Heart right ventricle (tissue), 16 donors: ENCODE measurements at regions not wholly inside any gene's neighbourhood (a gene's known extent, or its start where the extent isn't known, plus 50 kb on each side); places are given as distances from the start of the nearest gene placed in this dataset.
A peak's percentile ranks its signal among the peaks of the same experiment; 100 is the strongest.

ENCODE experiments used
- ATAC-seq, 8 donors: fragments of 200-7000 bp; cut with Tn5 transposase; one replicate each; pipeline ENCODE4 v1.9.1; 2020; ENCODE audit warnings: mild to moderate bottlenecking in 8 of 8, moderate library complexity in 8 of 8, moderate number of reproducible peaks in 1 of 8
- DNase-seq, 2 donors: peaks; one replicate each; pipeline ENCODE4 v3.0.0-alpha.2; 2020
- H3K27ac ChIP-seq, 10 donors: fragments of 200-600 bp; sonication (generic) in 2 of 10; one replicate each; pipeline versions ENCODE4 v1.5.0 to v1.8.0; 2020 to 2022; ENCODE audit warnings: mild to moderate bottlenecking in 3 of 10
- H3K27me3 ChIP-seq, 7 donors: fragments of 200-600 bp; one replicate each; pipeline ENCODE4 v1.8.0; 2021 to 2022; ENCODE audit warnings: mild to moderate bottlenecking in 2 of 7
- H3K36me3 ChIP-seq, 9 donors: fragments of 200-600 bp; sonication (generic) in 1 of 9; one replicate each; pipeline versions ENCODE4 v1.5.0 to v1.8.0; 2020 to 2022; ENCODE audit warnings: mild to moderate bottlenecking in 2 of 9
- H3K4me1 ChIP-seq, 9 donors: fragments of 200-600 bp; sonication (generic) in 1 of 9; one replicate each; pipeline versions ENCODE4 v1.5.0 to v1.8.0; 2020 to 2022; ENCODE audit warnings: mild to moderate bottlenecking in 4 of 9
- H3K4me3 ChIP-seq, 10 donors: fragments of 200-600 bp; sonication (generic) in 2 of 10; one replicate each; pipeline versions ENCODE4 v1.5.0 to v1.8.0; 2020 to 2022; ENCODE audit warnings: mild to moderate bottlenecking in 7 of 10, moderate library complexity in 2 of 10
- H3K9me3 ChIP-seq, 11 donors: fragments of 200-600 bp in 10 of 11; sonication (generic) in 2 of 11; one replicate each; pipeline versions ENCODE4 v1.5.0 to v1.8.0; 2013 to 2022; ENCODE audit warnings: mild to moderate bottlenecking in 2 of 11, control low read depth in 1 of 11, moderate library complexity in 1 of 11
- WGBS, 2 donors: extraction: QIAGEN DNeasy Blood & Tissue Kit; methylation state at CpG; one replicate each; pipeline ENCODE4 v1.1.7; 2013; ENCODE audit warnings: inconsistent platforms in 1 of 2; 5-methylcytosine and 5-hydroxymethylcytosine counted together
- intact Hi-C, 10 donors: fragments of 100-400 bp; cut with DNase I; formaldehyde crosslinking; loops; one replicate each; pipeline versions ENCODE4 v1.11.1 to v1.14.2; 2022
- TF ChIP-seq, protein P1 (sequence below), 9 donors: fragments of 200-600 bp; sonication (generic) in 2 of 9; IDR thresholded peaks; one replicate each; pipeline versions ENCODE4 v1.5.0 to v1.8.0; 2021 to 2022; ENCODE audit warnings: antibody characterized with exemption in 9 of 9, mild to moderate bottlenecking in 5 of 9, moderate library complexity in 1 of 9
- donor health status: Arrhythmogenic right ventricular cardiomyopathy.
- donor health status: ischemic (EF 13 %, LVEDD 7.1; RV severe dilation, severe dysfunction).
- donor health status: healthy with polysubstance abuse.
- donor health status: DM: no; HTN: yes; CAD: no.
- donor health status: DM: no; HTN: no; CAD: no.
- donor health status: ischemic (EF 25% LVEDD 6.9; RV normal size, moderate dysfunction).
- donor health status: ischemic (EF 25% LVEDD 5.7; RV mildly dilated, moderate dysfunction).
- donor health status: healthy.
- donor health status: DM: yes; HTN: yes; CAD: no.
- donor health status: Ischemic cardiomyopathy.
- donor health status: ischemic (EF 35%, LVEDD 5.7; RV mildly dilated, moderate dysfunction).
- donor health status: nonischemic (EF 11% LVEDD 7.7; RV severe dilation, severe dysfunction).
- donor health status: DM: yes; HTN: yes; CAD: no.
- donor health status: PGD.
- donor health status: ischemic (EF 29% LVEDD 5.4; RV normal size, mild dysfunction).
- donor health status: nonischemic (EF 23%, LVEDD 6.1; RV moderate dilation, normal function).

DNA sequence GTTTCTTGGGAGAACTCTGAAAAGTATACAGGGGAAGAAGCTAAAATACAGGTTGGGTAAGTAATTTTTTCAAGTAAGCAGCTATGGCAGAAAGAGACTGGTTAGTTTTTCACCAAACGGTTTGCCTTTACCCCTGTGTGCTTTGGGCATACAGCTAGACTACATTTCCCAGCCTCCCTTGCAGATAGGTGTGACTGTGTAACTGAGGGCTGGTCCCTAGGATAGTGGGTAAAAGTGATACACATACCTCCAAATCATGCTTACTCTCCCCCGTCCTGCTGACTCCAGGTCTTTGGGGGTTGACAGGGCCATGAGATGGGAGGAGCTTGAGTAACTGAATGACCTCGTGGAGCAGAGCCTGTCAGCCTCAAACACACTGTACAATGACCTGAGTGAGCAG lies 208.6 kb upstream of the GDNF start:
- H3K4me3 ChIP-seq, result no peak overlapping the region
- no peak for DNase-seq
- TF ChIP-seq, protein P1, sequence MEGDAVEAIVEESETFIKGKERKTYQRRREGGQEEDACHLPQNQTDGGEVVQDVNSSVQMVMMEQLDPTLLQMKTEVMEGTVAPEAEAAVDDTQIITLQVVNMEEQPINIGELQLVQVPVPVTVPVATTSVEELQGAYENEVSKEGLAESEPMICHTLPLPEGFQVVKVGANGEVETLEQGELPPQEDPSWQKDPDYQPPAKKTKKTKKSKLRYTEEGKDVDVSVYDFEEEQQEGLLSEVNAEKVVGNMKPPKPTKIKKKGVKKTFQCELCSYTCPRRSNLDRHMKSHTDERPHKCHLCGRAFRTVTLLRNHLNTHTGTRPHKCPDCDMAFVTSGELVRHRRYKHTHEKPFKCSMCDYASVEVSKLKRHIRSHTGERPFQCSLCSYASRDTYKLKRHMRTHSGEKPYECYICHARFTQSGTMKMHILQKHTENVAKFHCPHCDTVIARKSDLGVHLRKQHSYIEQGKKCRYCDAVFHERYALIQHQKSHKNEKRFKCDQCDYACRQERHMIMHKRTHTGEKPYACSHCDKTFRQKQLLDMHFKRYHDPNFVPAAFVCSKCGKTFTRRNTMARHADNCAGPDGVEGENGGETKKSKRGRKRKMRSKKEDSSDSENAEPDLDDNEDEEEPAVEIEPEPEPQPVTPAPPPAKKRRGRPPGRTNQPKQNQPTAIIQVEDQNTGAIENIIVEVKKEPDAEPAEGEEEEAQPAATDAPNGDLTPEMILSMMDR (IDR thresholded peaks at IDR 0.05), result no peak
- no peak overlapping the region for H3K27ac ChIP-seq
- no peaks in the 10 kb centered on the region for H3K27me3 ChIP-seq
- no peaks in the 10 kb centered on the region for H3K36me3 ChIP-seq
- H3K4me1 ChIP-seq, result no peaks in the 10 kb centered on the region
- no peaks in the 10 kb centered on the region for H3K9me3 ChIP-seq
- no peak for ATAC-seq
- 64 to 71% methylated on average over 3 of the region's 3 CpGs for WGBS, 2 donors
- intact Hi-C loops, result no loop called here

DNA sequence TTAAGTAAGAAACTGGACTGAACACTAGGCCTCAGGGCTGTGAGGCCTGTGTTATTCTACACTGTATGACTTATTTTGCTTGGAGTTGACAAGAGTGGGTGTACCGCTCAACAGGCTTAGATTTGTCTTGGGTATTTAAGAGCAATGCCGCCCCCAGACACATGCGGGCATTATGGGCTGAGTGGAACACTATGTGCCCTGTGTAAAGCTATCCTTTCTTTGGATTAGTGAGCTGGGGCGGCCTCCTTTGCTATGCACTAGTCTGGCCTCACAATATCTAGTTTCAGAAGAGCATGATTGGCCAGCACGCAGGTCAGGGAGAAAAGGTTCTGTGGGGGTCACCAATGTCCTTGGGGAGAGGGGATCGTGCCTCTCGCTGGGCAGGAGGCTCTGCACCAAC lies 206.3 kb upstream of the GDNF start:
- TF ChIP-seq, protein P1 (IDR thresholded peaks at IDR 0.05), result no peak
- Histone ChIP-seq H3K9me3 (no peaks in the 10 kb centered on the region), H3K27ac (no peak overlapping the region), H3K4me1 (no peaks in the 10 kb centered on the region), H3K4me3 (no peak overlapping the region), H3K27me3 (no peaks in the 10 kb centered on the region), H3K36me3 (no peaks in the 10 kb centered on the region)
- ATAC-seq (no peak), DNase-seq (no peak)
- intact Hi-C loops, result no loop called here
- 93% methylated on average over 7 of the region's 7 CpGs for WGBS, 2 donors

DNA sequence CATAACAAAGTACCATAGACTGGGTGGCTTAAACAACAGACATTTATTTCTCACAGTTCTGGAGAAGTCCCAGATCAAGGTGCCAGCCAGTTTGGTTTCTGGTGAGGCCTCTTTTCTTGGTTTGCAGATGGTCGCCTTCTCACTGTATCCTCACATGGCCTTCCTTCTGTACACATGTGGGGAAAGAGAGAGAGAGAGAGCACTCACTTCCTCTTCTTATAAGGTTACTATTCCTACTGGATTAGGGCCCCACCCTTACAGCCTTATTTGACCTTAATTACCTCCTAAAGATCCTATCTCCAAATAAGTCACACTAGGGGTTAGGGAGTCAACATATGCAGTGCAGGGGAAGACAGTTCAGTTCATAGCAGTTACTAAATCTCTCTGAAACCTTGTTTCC lies 205.6 kb upstream of the GDNF start:
- Histone ChIP-seq H3K27me3 (no peaks in the 10 kb centered on the region), H3K36me3 (no peaks in the 10 kb centered on the region), H3K27ac (no peak overlapping the region), H3K4me3 (no peak overlapping the region), H3K9me3 (no peaks in the 10 kb centered on the region), H3K4me1 (no peaks in the 10 kb centered on the region)
- intact Hi-C loops, result no loop called here
- ATAC-seq (no peak), DNase-seq (no peak)
- TF ChIP-seq, protein P1 (IDR thresholded peaks at IDR 0.05), result no peak
- 81 to 83% methylated on average over 1 of the region's 1 CpG for WGBS, 2 donors

DNA sequence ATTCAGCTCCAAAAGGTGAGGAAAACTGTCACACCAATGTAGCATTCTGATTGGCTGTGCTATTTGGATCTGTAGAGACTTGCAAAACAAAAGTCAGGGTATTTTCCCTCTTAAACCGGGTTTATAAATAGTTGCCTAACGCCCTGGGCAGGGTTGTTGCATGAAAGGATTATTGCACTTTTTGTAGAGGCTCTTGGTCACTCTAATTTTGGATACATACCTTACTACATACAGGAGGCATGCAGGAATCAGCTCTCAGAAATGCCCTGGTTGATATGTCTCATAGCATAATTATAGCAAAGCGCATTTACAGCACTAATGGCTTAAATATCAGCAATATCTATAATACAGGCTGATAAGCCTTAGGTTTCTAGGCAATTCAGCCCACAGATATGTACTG lies 200.0 kb upstream of the GDNF start:
- Histone ChIP-seq H3K9me3 (no peaks in the 10 kb centered on the region), H3K4me1 (no peaks in the 10 kb centered on the region), H3K36me3 (no peaks in the 10 kb centered on the region), H3K4me3 (no peak overlapping the region), H3K27ac (no peak overlapping the region), H3K27me3 (no peaks in the 10 kb centered on the region)
- ATAC-seq (peak in 1 of 8 donors; percentile 37), DNase-seq (no peak)
- intact Hi-C loops, result no loop called here
- TF ChIP-seq, protein P1 (IDR thresholded peaks at IDR 0.05), result no peak
- WGBS, 2 donors, result 41 to 48% methylated on average over 3 of the region's 3 CpGs

DNA sequence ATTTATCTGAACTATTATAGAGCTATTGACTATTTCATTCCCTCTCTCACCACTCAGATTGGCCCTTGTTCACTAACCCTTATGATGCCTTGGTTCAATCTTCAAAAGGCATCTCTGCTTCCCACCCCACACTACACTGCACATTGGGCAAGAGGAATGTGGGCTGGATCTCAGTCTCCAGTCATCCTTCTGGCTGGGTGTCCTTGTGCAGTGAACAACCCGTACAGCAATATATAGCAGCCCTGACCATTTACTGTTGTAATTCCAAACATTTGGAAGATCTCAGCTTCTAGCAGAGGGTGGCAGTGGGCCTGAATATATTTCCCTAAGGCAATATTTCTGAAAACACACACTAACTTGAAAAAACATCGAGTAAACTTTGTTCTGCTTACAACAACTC lies 199.2 kb upstream of the GDNF start:
- Histone ChIP-seq H3K36me3 (no peaks in the 10 kb centered on the region), H3K4me1 (no peaks in the 10 kb centered on the region), H3K27me3 (no peaks in the 10 kb centered on the region), H3K9me3 (no peaks in the 10 kb centered on the region), H3K4me3 (no peak overlapping the region), H3K27ac (no peak overlapping the region)
- TF ChIP-seq, protein P1 (IDR thresholded peaks at IDR 0.05), result no peak
- no peak for ATAC-seq
- intact Hi-C loops, result no loop called here
- WGBS, 2 donors, result 81 to 85% methylated on average over 2 of the region's 2 CpGs
- no peak for DNase-seq
